OCI-LY7 (cell line): ENCODE measurements at regions not wholly inside any gene's neighbourhood (a gene's known extent, or its start where the extent isn't known, plus 50 kb on each side); places are given as distances from the start of the nearest gene placed in this dataset.

Experiments used
- BruUV-seq: library from RNA; stranded (reverse); fragments of 400-500 nt; replicated peaks from 2 replicates; lab custom pipeline; 2021; lab: Mats Ljungman, UMichigan
- CTCF ChIA-PET: fragments of 300-600 bp; sonication (Branson Sonifier 250); formaldehyde crosslinking; loops from one replicate; lab custom pipeline; 2022; ENCODE audit warnings: antibody characterized with exemption; ENCODE audit not compliant: unreplicated experiment; lab: Charles Lee
- POLR2A ChIA-PET: fragments of 300-600 bp; sonication (Branson Sonifier 250); formaldehyde crosslinking; loops from one replicate; lab custom pipeline; 2022; ENCODE audit warnings: antibody characterized with exemption; lab: Charles Lee
- DNase-seq: peaks from one replicate; pipeline ENCODE4 v3.0.0-alpha.2; 2015; ENCODE audit warnings: low spot score
- H2AFZ ChIP-seq: fragments of 200-600 bp; sonication (generic), shearing (Covaris generic); 2 replicates; pipeline ENCODE4 v1.6.1; 2014; ENCODE audit warnings: mild to moderate bottlenecking, antibody characterized with exemption, low read length, moderate library complexity
- H3K27ac ChIP-seq: fragments of 200-600 bp; sonication (generic); 2 replicates; pipeline ENCODE4 v1.5.1; 2014; ENCODE audit warnings: mixed run types, low read depth, mild to moderate bottlenecking, moderate library complexity, low read length, inconsistent platforms; ENCODE audit not compliant: poor library complexity, severe bottlenecking
- H3K36me3 ChIP-seq: fragments of 200-600 bp; sonication (generic); 2 replicates; pipeline ENCODE4 v1.6.1; 2014; ENCODE audit warnings: mild to moderate bottlenecking, antibody characterized with exemption, low read length, moderate library complexity, mixed read lengths; ENCODE audit not compliant: insufficient read depth
- H3K4me1 ChIP-seq: fragments of 200-600 bp; sonication (generic); 2 replicates; pipeline ENCODE4 v1.5.1; 2014; ENCODE audit warnings: mild to moderate bottlenecking, low read length; ENCODE audit not compliant: insufficient read depth, poor library complexity, severe bottlenecking
- H3K4me2 ChIP-seq: fragments of 200-600 bp; sonication (generic); 2 replicates; pipeline ENCODE4 v1.6.1; 2014; ENCODE audit warnings: mild to moderate bottlenecking, low read length
- H3K4me3 ChIP-seq: fragments of 200-600 bp; sonication (generic); 2 replicates; pipeline ENCODE4 v1.5.1; 2014; ENCODE audit warnings: mild to moderate bottlenecking, low read depth, low read length; ENCODE audit not compliant: poor library complexity, severe bottlenecking
- H3K79me2 ChIP-seq: fragments of 200-600 bp; sonication (generic); 2 replicates; pipeline ENCODE4 v1.6.1; 2016; ENCODE audit warnings: low read depth, mild to moderate bottlenecking, low read length, moderate library complexity, mixed read lengths; ENCODE audit not compliant: insufficient read depth
- H3K9me2 ChIP-seq: fragments of 200-600 bp; sonication (generic); 2 replicates; pipeline ENCODE4 v1.6.1; 2016; ENCODE audit warnings: mild to moderate bottlenecking, low read length, mixed read lengths; ENCODE audit not compliant: insufficient read depth
- H3K9me3 ChIP-seq: fragments of 200-600 bp; sonication (generic); 2 replicates; pipeline ENCODE4 v1.6.1; 2014; ENCODE audit warnings: mild to moderate bottlenecking, mixed run types, low read length, mixed read lengths
- H4K20me1 ChIP-seq: fragments of 200-600 bp; sonication (generic); 2 replicates; pipeline ENCODE4 v1.6.1; 2014; ENCODE audit warnings: mild to moderate bottlenecking, antibody characterized with exemption, low read length, moderate library complexity, mixed read lengths; ENCODE audit not compliant: insufficient read depth
- CTCF ChIP-seq: fragments of 200-600 bp; sonication (generic); conservative IDR thresholded peaks from 2 replicates; pipeline ENCODE4 v1.5.1; 2014; ENCODE audit warnings: mild to moderate bottlenecking, antibody characterized with exemption, low read length, moderate library complexity, mixed read lengths
- EZH2phosphoT487 ChIP-seq: fragments of 200-600 bp; sonication (generic); IDR thresholded peaks from 2 replicates; pipeline ENCODE4 v1.6.1; 2018; ENCODE audit warnings: low read depth, borderline replicate concordance, mild to moderate bottlenecking, mixed run types, antibody characterized with exemption, low read length, moderate library complexity, mixed read lengths
- intact Hi-C: fragments of 100-400 bp; cut with micrococcal nuclease; formaldehyde crosslinking; loops from one replicate; pipeline ENCODE4 v1.10.0; 2022; ENCODE audit not compliant: unreplicated experiment

GRCh38 chr4:173821036-173821435 lies 291.0 kb upstream of the HAND2 start:
- no TSS peak for BruUV-seq
- Histone ChIP-seq H3K4me2 (no peak overlapping the region), H2AFZ (no peak overlapping the region), H4K20me1 (no peaks in the 10 kb centered on the region), H3K27ac (no peak overlapping the region), H3K79me2 (no peaks in the 10 kb centered on the region), H3K9me3 (no peaks in the 10 kb centered on the region), H3K9me2 (no peaks in the 10 kb centered on the region), H3K36me3 (no peaks in the 10 kb centered on the region), H3K4me1 (no peaks in the 10 kb centered on the region), H3K4me3 (no peak overlapping the region)
- ChIA-PET POLR2A (no interaction called here), CTCF (no interaction called here)
- intact Hi-C loops, result no loop called here
- DNase-seq, result no peak
- TF ChIP-seq CTCF (no peak), EZH2phosphoT487 (no peak)

- Histone ChIP-seq H3K27ac (no peak overlapping the region), H3K9me3 (no peaks in the 10 kb centered on the region), H3K79me2 (no peaks in the 10 kb centered on the region), H3K36me3 (no peaks in the 10 kb centered on the region), H2AFZ (no peak overlapping the region), H3K4me3 (no peak overlapping the region), H3K9me2 (no peaks in the 10 kb centered on the region), H4K20me1 (no peaks in the 10 kb centered on the region), H3K4me1 (no peaks in the 10 kb centered on the region), H3K4me2 (no peak overlapping the region)
- no peak for DNase-seq
- ChIA-PET POLR2A (no interaction called here), CTCF (no interaction called here)
- TF ChIP-seq CTCF (no peak), EZH2phosphoT487 (no peak)
- no TSS peak for BruUV-seq
- intact Hi-C loops, result no loop called here
These were observed 277.3 kb upstream of the HAND2 start for GRCh38 chr4:173807347-173807746.

- Histone ChIP-seq H2AFZ (no peak overlapping the region), H3K4me1 (no peaks in the 10 kb centered on the region), H3K36me3 (no peaks in the 10 kb centered on the region), H3K4me3 (no peak overlapping the region), H3K4me2 (no peak overlapping the region), H4K20me1 (no peaks in the 10 kb centered on the region), H3K9me2 (no peaks in the 10 kb centered on the region), H3K27ac (no peak overlapping the region), H3K79me2 (no peaks in the 10 kb centered on the region), H3K9me3 (no peaks in the 10 kb centered on the region)
- intact Hi-C loops, result no loop called here
- no peak for DNase-seq
- ChIA-PET CTCF (no interaction called here), POLR2A (no interaction called here)
- BruUV-seq, result no TSS peak
- TF ChIP-seq EZH2phosphoT487 (no peak), CTCF (no peak)
These were observed 275.9 kb upstream of the HAND2 start for GRCh38 chr4:173805884-173806283.
